ENCODE measurements at regions not wholly inside any gene's neighbourhood (a gene's known extent, or its start where the extent isn't known, plus 50 kb on each side); places are given as distances from the start of the nearest gene placed in this dataset.
"Not testable (repeated sequence)": the region's sequence is repeated elsewhere in the genome, so short reads cannot be mapped to it uniquely, and the experiment has no call there.

GRCh38 chr22:35475545-35475944, 65.1 kb upstream of the RASD2 start:
- Mint-ChIP-seq H3K36me3 (peaks cover 38 to 50% of the 10 kb centered on the region in 2 donors), H3K4me3 (no peak overlapping the region), H3K4me1 (peaks cover 9% of the 10 kb centered on the region in 2 donors), H3K27ac (no peak overlapping the region), H3K27me3 (peaks cover 37 to 47% of the 10 kb centered on the region in 2 donors), H3K9me3 (peaks cover 4 to 10% of the 10 kb centered on the region in 2 donors)
- ATAC-seq (replicated peaks) (no peak), DNase-seq (no peak)

GRCh38 chr22:35476341-35476740, 64.3 kb upstream of the RASD2 start:
- peaks cover 0 to 8% of the 10 kb centered on the region in 2 donors for H3K9me3 Mint-ChIP-seq
- H3K36me3 Mint-ChIP-seq = peaks cover 31 to 42% of the 10 kb centered on the region in 2 donors
- DNase-seq = no peak
- H3K4me1 Mint-ChIP-seq = peaks cover 15 to 17% of the 10 kb centered on the region in 2 donors
- H3K27me3 Mint-ChIP-seq = peaks cover 45 to 55% of the 10 kb centered on the region in 2 donors
- no peak overlapping the region for H3K4me3 Mint-ChIP-seq
- no peak for ATAC-seq (replicated peaks)
- H3K27ac Mint-ChIP-seq = no peak overlapping the region

GRCh38 chr22:35477911-35478582, 62.6 kb upstream of the RASD2 start:
- DNase-seq (no peak), ATAC-seq (replicated peaks) (no peak)
- Mint-ChIP-seq H3K27me3 (peaks cover 47 to 68% of the 10 kb centered on the region in 2 donors), H3K36me3 (peaks cover 17 to 26% of the 10 kb centered on the region in 2 donors), H3K27ac (no peak overlapping the region), H3K4me1 (peaks cover 16 to 19% of the 10 kb centered on the region in 2 donors), H3K9me3 (peaks cover 0 to 1% of the 10 kb centered on the region in 2 donors), H3K4me3 (no peak overlapping the region)

- Mint-ChIP-seq H3K9me3 (no peaks in the 10 kb centered on the region), H3K27me3 (peaks cover 47 to 68% of the 10 kb centered on the region in 2 donors), H3K4me1 (peaks cover 16 to 19% of the 10 kb centered on the region in 2 donors), H3K4me3 (no peak overlapping the region), H3K36me3 (peaks cover 11 to 20% of the 10 kb centered on the region in 2 donors), H3K27ac (no peak overlapping the region)
- ATAC-seq (replicated peaks) (no peak), DNase-seq (no peak)
Observed at GRCh38 chr22:35478633-35479107, 62.0 kb upstream of the RASD2 start.

- Mint-ChIP-seq H3K27ac (no peak overlapping the region), H3K4me3 (no peak overlapping the region), H3K27me3 (peaks cover 47 to 74% of the 10 kb centered on the region in 2 donors), H3K4me1 (peaks cover 16 to 19% of the 10 kb centered on the region in 2 donors), H3K9me3 (no peaks in the 10 kb centered on the region), H3K36me3 (peaks cover 7 to 17% of the 10 kb centered on the region in 2 donors)
- no peak for DNase-seq
- no peak for ATAC-seq (replicated peaks)
Observed at GRCh38 chr22:35479359-35479758, 61.3 kb upstream of the RASD2 start.

GRCh38 chr22:35479985-35480550, 60.6 kb upstream of the RASD2 start:
- H3K9me3 Mint-ChIP-seq = no peaks in the 10 kb centered on the region
- H3K4me3 Mint-ChIP-seq = peak overlapping the region in 1 of 2 donors; percentile 11
- peaks cover 7 to 20% of the 10 kb centered on the region in 2 donors for H3K36me3 Mint-ChIP-seq
- peak; percentile 70 to 74 for ATAC-seq (replicated peaks)
- H3K27ac Mint-ChIP-seq = no peak overlapping the region
- peak; percentile 18 for DNase-seq
- H3K27me3 Mint-ChIP-seq = peaks cover 44 to 69% of the 10 kb centered on the region in 2 donors
- peaks cover 16 to 19% of the 10 kb centered on the region in 2 donors for H3K4me1 Mint-ChIP-seq

- Mint-ChIP-seq H3K36me3 (peaks cover 7 to 20% of the 10 kb centered on the region in 2 donors), H3K27me3 (peaks cover 39 to 61% of the 10 kb centered on the region in 2 donors), H3K4me1 (peaks cover 16 to 19% of the 10 kb centered on the region in 2 donors), H3K4me3 (peak overlapping the region in 1 of 2 donors; percentile 4), H3K9me3 (no peaks in the 10 kb centered on the region), H3K27ac (no peak overlapping the region)
- DNase-seq = no peak
- ATAC-seq (replicated peaks) = peak; percentile 37 to 47
Observed at GRCh38 chr22:35480627-35481550, 59.7 kb upstream of the RASD2 start.

- ATAC-seq (replicated peaks) (no peak), DNase-seq (no peak)
- no peak overlapping the region for H3K4me3 Mint-ChIP-seq
- no peak overlapping the region for H3K27ac Mint-ChIP-seq
- peaks cover 16 to 19% of the 10 kb centered on the region in 2 donors for H3K4me1 Mint-ChIP-seq
- no peaks in the 10 kb centered on the region for H3K9me3 Mint-ChIP-seq
- H3K36me3 Mint-ChIP-seq = peaks cover 1 to 15% of the 10 kb centered on the region in 2 donors
- peaks cover 38 to 66% of the 10 kb centered on the region in 2 donors for H3K27me3 Mint-ChIP-seq
Observed at GRCh38 chr22:35482311-35482710, 58.3 kb upstream of the RASD2 start.

GRCh38 chr22:35482974-35483373, 57.7 kb upstream of the RASD2 start:
- H3K4me3 Mint-ChIP-seq = no peak overlapping the region
- peaks cover 1 to 10% of the 10 kb centered on the region in 2 donors for H3K36me3 Mint-ChIP-seq
- peaks cover 15 to 19% of the 10 kb centered on the region in 2 donors for H3K4me1 Mint-ChIP-seq
- no peaks in the 10 kb centered on the region for H3K9me3 Mint-ChIP-seq
- DNase-seq = no peak
- H3K27me3 Mint-ChIP-seq = peaks cover 36 to 64% of the 10 kb centered on the region in 2 donors
- no peak overlapping the region for H3K27ac Mint-ChIP-seq
- no peak for ATAC-seq (replicated peaks)

GRCh38 chr22:35483730-35484129, 56.9 kb upstream of the RASD2 start:
- Mint-ChIP-seq H3K27me3 (peaks cover 38 to 62% of the 10 kb centered on the region in 2 donors), H3K4me3 (no peak overlapping the region), H3K36me3 (peaks cover 1 to 8% of the 10 kb centered on the region in 2 donors), H3K9me3 (no peaks in the 10 kb centered on the region), H3K4me1 (peaks cover 13 to 19% of the 10 kb centered on the region in 2 donors), H3K27ac (no peak overlapping the region)
- no peak for ATAC-seq (replicated peaks)
- DNase-seq = no peak

- DNase-seq (no peak), ATAC-seq (replicated peaks) (no peak)
- Mint-ChIP-seq H3K27me3 (peaks cover 37 to 54% of the 10 kb centered on the region in 2 donors), H3K27ac (no peak overlapping the region), H3K4me1 (peaks cover 13 to 16% of the 10 kb centered on the region in 2 donors), H3K4me3 (no peak overlapping the region), H3K36me3 (peaks cover 1 to 8% of the 10 kb centered on the region in 2 donors), H3K9me3 (no peaks in the 10 kb centered on the region)
Observed at GRCh38 chr22:35484651-35485556, 55.7 kb upstream of the RASD2 start.

- Mint-ChIP-seq H3K27me3 (peaks cover 30 to 42% of the 10 kb centered on the region in 2 donors), H3K36me3 (peaks cover 0 to 8% of the 10 kb centered on the region in 2 donors), H3K4me3 (no peak overlapping the region), H3K27ac (no peak overlapping the region), H3K4me1 (peaks cover 3% of the 10 kb centered on the region in 2 donors), H3K9me3 (no peaks in the 10 kb centered on the region)
- DNase-seq = no peak
- ATAC-seq (replicated peaks) = no peak
Observed at GRCh38 chr22:35486116-35486631, 54.5 kb upstream of the RASD2 start.

GRCh38 chr22:35487623-35488022, 53.0 kb upstream of the RASD2 start:
- not testable (repeated sequence) for H3K27ac Mint-ChIP-seq; H3K36me3 Mint-ChIP-seq; H3K4me1 Mint-ChIP-seq; H3K9me3 Mint-ChIP-seq; H3K4me3 Mint-ChIP-seq; DNase-seq; ATAC-seq (replicated peaks)
- H3K27me3 Mint-ChIP-seq = peaks cover 35% of the 10 kb centered on the region in 2 donors

Data from stimulated activated naive B cell treated with anti-CD40 and anti-IgM and Interleukin-4, amounts not matched to agents 10 μg/mL and 1 μg/mL and 100 μg/mL, for 72 hours (primary cell).